ENCODE measurements at regions not wholly inside any gene's neighbourhood (a gene's known extent, or its start where the extent isn't known, plus 50 kb on each side); places are given as distances from the start of the nearest gene placed in this dataset.

DNA sequence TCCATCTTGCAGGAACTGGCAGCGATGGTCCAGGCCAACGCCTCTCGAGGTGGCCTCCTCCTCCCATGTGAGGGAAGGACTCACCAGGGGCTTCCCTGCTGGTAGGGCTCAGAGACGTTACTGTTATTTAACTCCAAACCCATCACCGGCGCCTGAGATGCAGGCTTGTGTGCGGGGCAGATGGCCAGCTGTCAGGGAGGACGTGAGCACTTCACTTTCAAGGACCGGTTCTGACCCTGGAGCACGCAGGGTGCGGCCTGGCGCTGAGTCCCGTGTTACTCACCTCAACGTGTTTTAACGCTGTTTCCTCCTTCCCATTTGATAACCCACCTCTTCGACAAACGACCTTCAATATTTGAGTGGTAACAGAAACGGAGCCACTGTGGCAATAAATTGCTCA lies 350.2 kb downstream of the ZNF516 start:
- Histone ChIP-seq H3K4me1 (no peaks in the 10 kb centered on the region), H3K9ac (ENCODE audit: low read depth in 2 of 2, low read length in 2 of 2) (no peak overlapping the region), H3K36me3 (no peaks in the 10 kb centered on the region), H3K9me3 (no peaks in the 10 kb centered on the region), H3K27me3 (no peaks in the 10 kb centered on the region), H3K4me3 (no peak overlapping the region), H3K27ac (no peak overlapping the region)
- intact Hi-C loops (cut with DNase I), result no loop called here
- DNase-seq, result no peak
- TF ChIP-seq CTCF (IDR thresholded peaks at IDR 0.05), result no peak

- H3K4me3 ChIP-seq, result no peak overlapping the region
- no peaks in the 10 kb centered on the region for H3K27me3 ChIP-seq
- intact Hi-C loops (cut with DNase I), result no loop called here
- no peak for DNase-seq
- H3K4me1 ChIP-seq, result no peaks in the 10 kb centered on the region
- H3K9me3 ChIP-seq, result no peaks in the 10 kb centered on the region
- no peak overlapping the region for H3K27ac ChIP-seq
- no peak overlapping the region for H3K9ac ChIP-seq (ENCODE audit: low read depth in 2 of 2, low read length in 2 of 2)
- H3K36me3 ChIP-seq, result no peaks in the 10 kb centered on the region
- no peak for TF ChIP-seq CTCF (IDR thresholded peaks at IDR 0.05)
Measured at GRCh38 chr18:76142611-76143010, 352.4 kb downstream of the ZNF516 start.

GRCh38 chr18:76139844-76140243 lies 355.2 kb downstream of the ZNF516 start:
- intact Hi-C loops (cut with DNase I), result no loop called here
- Histone ChIP-seq H3K4me3 (no peak overlapping the region), H3K27ac (no peak overlapping the region), H3K9me3 (no peaks in the 10 kb centered on the region), H3K4me1 (no peaks in the 10 kb centered on the region), H3K27me3 (no peaks in the 10 kb centered on the region), H3K9ac (ENCODE audit: low read depth in 2 of 2, low read length in 2 of 2) (no peak overlapping the region), H3K36me3 (no peaks in the 10 kb centered on the region)
- no peak for DNase-seq
- TF ChIP-seq CTCF (IDR thresholded peaks at IDR 0.05), result no peak

DNA sequence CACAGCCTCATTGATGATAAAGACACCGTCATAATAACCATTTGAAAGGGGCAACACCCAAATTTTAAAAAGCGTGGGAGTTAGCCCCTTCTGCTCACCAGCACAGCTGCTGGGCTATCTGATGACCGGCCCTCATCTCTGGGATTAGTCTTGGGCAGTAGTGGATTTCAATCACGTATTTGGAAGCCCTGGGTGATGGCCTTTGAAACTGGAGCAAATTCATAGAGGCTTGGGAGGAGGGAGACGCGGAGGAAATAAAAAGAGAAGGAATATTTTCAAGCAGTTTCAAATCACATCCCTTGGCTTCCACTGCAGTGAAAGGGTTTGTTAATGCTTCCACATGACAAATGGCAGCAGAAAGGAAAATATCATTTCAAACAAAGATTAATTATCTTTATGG lies 357.8 kb downstream of the ZNF516 start:
- no peaks in the 10 kb centered on the region for H3K9me3 ChIP-seq
- intact Hi-C loops (cut with DNase I), result no loop called here
- no peak overlapping the region for H3K4me3 ChIP-seq
- no peak for DNase-seq
- H3K9ac ChIP-seq (ENCODE audit: low read depth in 2 of 2, low read length in 2 of 2), result no peak overlapping the region
- H3K27ac ChIP-seq, result no peak overlapping the region
- H3K4me1 ChIP-seq, result no peaks in the 10 kb centered on the region
- no peak for TF ChIP-seq CTCF (IDR thresholded peaks at IDR 0.05)
- no peaks in the 10 kb centered on the region for H3K27me3 ChIP-seq
- no peaks in the 10 kb centered on the region for H3K36me3 ChIP-seq

GRCh38 chr18:76136701-76137100 lies 358.3 kb downstream of the ZNF516 start:
- no peak for DNase-seq
- H3K27ac ChIP-seq, result no peak overlapping the region
- H3K4me1 ChIP-seq, result no peaks in the 10 kb centered on the region
- TF ChIP-seq CTCF (IDR thresholded peaks at IDR 0.05), result no peak
- H3K36me3 ChIP-seq, result no peaks in the 10 kb centered on the region
- no peak overlapping the region for H3K4me3 ChIP-seq
- no peak overlapping the region for H3K9ac ChIP-seq (ENCODE audit: low read depth in 2 of 2, low read length in 2 of 2)
- H3K9me3 ChIP-seq, result no peaks in the 10 kb centered on the region
- no peaks in the 10 kb centered on the region for H3K27me3 ChIP-seq
- intact Hi-C loops (cut with DNase I), result no loop called here

GRCh38 chr18:76134628-76135027 lies 360.4 kb downstream of the ZNF516 start:
- no peaks in the 10 kb centered on the region for H3K36me3 ChIP-seq
- H3K9ac ChIP-seq (ENCODE audit: low read depth in 2 of 2, low read length in 2 of 2), result no peak overlapping the region
- TF ChIP-seq CTCF (IDR thresholded peaks at IDR 0.05), result no peak
- no peaks in the 10 kb centered on the region for H3K9me3 ChIP-seq
- intact Hi-C loops (cut with DNase I), result no loop called here
- H3K27ac ChIP-seq, result no peak overlapping the region
- H3K27me3 ChIP-seq, result no peaks in the 10 kb centered on the region
- no peak overlapping the region for H3K4me3 ChIP-seq
- DNase-seq, result no peak
- no peaks in the 10 kb centered on the region for H3K4me1 ChIP-seq
